Non-pigmented ciliary epithelial cell (primary cell): ENCODE measurements at regions not wholly inside any gene's neighbourhood (a gene's known extent, or its start where the extent isn't known, plus 50 kb on each side); places are given as distances from the start of the nearest gene placed in this dataset.
"Not testable (repeated sequence)": the region's sequence is repeated elsewhere in the genome, so short reads cannot be mapped to it uniquely, and the experiment has no call there.

Experiments
- DNase-seq: peaks from one replicate; pipeline ENCODE4 v3.0.0-alpha.2; 2010; ENCODE audit warnings: low read depth

DNA sequence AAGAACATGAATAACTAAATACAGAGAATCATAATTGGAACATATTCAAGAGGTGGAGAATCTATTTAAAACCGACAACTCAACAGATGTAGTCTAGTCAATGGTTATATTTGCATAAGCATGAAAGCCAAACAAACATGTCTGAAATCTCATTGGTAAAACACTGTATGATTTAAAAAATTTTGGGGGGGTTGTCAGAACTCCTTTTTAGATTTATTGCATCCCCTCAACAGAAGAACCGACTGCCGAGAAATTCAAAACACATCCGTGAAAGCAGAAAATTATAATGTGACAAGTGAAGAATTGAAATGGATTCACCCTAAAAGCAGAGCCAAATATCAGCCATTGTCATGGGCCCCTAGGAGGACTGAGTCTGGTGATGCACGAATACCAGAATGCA is 633.4 kb upstream of the KCNMB2 start:
- no peak for DNase-seq

DNA sequence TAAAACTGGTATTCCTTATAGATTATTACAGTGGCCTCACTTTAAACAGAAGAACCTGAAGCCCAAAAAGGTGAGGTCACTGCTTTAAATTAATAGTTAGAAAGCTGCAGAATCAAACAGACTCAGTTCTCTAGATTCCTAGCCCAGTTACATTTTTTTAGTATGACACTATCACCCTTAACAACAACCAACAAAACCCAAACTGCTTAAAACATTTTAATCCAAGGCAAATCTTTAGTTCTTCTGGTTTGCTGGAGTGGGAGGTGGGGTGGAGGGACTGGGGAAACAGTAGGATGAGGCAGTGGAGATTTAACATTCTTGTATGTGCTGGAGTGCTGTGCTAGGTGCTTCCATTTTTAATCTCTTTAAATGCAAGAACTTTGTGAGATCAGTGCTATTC is 631.6 kb upstream of the KCNMB2 start:
- DNase-seq = no peak

DNA sequence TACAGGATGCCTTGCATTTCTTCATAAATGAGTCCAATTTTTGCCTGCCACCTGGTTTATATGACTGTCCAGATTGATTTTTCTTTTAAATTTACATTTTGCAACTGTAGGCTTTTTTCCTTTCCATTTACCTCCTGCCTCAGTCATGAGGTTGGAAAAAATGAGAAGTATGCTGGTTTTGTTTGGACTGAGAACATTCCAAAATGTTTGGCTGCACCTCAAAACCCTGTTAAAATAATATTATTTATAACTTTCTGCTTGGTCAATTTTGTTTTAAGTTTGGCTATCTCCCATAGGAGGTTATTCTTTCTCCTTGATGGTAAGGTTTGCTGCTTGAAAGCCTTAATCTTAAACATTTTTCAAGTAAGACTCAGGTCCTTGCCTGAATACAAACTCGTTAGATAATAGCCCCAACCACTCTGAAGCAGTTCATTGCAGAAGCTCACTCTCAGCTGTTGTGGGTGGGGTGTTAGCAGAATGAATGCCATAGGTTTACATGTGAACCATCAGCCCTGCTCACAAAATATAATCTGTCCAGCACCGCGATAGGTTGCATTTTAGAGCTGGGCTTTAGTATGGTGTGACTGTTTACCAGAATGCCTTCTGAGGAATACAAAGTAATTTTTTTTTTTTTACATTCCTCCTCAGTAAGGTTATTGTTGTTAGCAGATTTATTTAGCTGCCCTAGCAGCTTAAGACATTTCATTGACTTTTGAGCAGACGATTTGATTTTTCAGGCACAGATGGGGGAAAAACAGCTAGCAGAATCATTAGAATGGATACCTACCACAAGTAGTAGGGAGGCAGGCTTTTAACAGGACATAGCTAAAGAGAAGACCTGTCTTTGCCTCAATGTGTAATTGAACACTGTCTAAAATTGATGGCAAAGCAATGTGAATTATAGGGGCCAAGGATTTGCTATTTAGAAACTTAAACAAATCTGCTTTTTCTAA is 630.8 kb upstream of the KCNMB2 start:
- peak; percentile 91 for DNase-seq

DNA sequence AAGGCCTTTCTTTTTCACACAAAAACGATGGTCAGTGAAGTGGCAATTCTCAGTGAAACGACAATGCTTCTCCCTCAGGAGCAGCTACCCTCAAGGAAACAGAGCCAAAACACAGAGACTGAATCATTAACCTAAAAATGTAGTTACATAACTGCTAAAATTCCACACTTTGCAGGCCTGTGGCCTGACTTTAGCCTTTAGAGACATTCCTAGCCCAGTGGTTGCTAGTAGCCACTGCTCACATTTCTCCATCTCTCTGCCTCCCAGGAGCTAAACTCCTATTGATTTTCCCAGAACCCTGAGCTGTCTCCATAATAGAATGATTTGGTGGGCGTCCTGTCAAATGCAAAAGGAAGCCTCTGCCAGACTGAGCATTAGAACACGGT is 630.1 kb upstream of the KCNMB2 start:
- peak; percentile 78 for DNase-seq

DNA sequence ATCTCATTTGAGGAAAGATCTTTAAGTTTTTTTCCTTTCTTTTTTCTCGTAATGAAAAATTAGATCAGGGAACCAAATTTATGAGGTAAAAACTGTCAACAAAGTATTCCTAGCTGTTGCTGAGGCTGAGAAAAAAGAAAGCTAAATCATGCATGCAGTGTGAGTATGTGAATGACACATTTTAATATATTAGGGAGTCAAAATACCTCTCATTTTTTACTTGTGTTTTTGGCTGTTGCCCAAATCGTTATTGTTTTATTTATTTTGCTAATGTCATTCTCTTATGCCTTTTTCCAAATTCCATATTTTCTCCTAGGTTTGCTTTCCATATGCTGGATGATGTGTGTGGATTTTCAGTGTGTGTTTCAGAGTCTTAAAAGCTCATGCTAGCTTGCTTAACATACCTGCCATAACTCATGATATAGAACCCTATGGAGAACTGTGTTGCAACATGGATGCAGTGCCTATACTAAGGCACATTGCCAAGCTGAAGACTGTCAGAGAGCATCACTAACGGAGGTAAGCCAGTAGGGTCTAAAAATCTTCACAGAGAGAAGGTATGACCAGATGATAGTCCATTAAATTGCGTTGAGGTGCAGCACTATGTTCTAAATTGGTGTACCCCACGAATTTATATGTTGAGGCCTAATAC is 629.5 kb upstream of the KCNMB2 start:
- no peak for DNase-seq

DNA sequence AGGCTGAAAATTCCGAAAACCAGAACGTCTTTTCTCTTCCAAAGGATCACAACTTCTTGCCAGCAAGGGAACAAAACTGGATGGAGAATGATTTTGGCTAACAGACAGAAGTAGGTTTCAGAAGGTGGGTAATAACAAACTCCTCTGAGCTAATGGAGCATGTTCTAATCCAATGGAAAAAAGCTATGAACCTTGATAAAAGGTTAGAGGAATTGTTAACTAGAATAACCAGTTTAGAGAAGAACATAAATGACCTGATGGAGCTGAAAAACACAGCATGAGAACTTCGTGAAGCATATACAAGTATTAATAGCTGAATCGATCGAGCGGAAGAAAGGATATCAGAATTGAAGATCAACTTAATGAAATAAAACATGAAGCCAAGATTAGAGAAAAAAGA is 626.7 kb upstream of the KCNMB2 start:
- not testable (repeated sequence) for DNase-seq

DNA sequence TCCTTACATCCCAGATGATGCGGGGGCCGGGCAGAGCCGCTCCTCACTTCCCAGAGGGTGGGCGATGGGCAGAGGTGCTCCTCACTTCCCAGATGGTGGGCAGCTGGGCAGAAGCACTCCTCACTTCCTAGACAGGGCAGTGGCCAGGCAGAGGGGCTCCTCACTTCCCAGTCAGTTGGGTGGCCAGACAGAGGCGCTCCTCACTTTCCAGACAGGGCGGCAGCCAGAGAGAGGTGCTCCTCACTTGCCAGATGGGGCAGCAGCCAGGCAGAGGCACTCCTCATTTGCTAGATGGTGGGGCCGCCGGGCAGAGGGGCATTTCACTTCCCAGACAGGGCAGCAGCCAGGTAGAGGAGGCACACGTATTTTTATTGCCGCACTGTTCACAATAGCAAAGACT is 622.0 kb upstream of the KCNMB2 start:
- DNase-seq = no peak

DNA sequence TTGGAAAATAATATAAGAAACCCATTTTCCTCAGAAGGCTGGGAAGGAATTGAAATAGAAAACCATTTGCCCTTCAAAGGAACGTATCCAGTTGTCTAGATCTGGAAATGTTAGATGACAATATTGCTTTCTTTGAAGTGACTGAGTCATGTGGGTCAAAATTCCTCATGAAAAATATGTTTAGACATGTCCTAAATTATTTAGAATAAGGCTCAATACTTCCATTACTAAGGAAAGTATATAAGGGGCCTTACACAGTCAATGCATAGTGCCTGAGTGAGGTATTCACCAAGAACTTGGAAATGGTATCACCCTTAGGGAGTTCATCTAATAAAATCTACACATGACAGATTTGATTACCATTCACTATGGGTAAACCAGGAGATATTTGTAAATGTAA is 619.8 kb upstream of the KCNMB2 start:
- no peak for DNase-seq

DNA sequence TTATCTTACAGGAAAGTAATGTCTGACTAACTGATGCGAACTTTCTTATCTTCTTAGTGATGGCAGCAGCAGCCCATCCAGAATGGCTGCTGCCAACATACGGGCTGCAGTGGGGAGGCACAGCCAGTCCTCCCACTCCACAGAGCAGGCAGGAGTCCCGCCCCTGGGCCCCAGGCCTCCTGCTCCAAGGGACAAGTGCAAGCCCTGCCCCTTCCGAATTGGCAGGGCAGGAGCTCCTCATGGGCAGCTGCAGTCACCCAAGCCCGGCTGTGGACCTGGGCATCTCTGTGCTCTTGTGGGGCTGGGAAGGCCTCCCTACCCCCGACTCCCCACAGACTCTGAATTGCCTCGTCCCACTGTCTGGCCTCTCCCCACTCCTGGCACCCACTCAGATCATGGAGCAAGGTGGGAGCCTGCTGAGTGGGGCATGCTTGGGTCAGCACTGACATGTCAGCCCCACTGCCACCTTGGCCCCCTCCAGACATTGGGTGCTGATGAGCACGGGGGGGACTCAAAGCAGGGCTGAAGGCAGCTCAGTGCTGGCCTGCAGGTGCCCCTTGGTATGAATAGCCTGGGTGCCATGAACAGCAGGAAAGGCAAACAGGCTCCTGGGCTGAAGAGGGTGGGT is 618.9 kb upstream of the KCNMB2 start:
- no peak for DNase-seq

DNA sequence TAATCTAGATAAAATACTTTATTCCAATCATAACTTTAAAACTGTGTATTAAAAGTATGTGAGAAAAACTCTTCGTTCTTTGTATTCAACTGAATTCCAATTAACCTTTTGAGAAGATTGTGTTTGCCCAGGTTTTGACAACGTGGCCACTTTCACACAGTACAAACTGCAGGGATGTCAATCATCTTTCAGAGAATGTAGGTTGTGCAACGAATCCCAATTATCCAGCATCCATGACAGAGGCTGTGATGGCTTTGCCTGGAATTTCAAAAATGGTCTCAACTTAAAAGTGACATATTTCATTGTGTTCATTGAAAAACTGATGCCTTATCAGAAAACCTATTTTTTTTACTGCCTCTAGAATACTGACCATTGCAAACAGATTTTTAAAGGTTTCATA is 615.1 kb upstream of the KCNMB2 start:
- DNase-seq = no peak

DNA sequence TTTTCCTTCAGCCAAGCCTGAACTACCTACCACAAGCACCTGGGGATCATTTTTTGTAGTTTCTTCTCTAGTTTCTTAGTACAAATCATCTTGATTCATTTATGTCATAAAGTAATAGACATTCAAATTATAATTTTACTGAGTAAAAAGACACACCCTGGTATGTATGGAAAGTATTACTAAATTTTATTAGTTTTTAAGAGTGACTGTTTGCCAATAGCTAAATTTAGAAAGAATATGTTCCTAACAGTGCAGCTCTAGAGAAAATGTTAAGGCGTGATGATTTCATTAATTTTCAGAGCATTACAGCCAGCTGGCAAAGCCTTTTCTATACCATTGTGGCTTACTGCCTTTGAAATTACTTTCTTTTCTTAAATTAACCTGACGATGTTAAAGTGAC is 612.0 kb upstream of the KCNMB2 start:
- no peak for DNase-seq

DNA sequence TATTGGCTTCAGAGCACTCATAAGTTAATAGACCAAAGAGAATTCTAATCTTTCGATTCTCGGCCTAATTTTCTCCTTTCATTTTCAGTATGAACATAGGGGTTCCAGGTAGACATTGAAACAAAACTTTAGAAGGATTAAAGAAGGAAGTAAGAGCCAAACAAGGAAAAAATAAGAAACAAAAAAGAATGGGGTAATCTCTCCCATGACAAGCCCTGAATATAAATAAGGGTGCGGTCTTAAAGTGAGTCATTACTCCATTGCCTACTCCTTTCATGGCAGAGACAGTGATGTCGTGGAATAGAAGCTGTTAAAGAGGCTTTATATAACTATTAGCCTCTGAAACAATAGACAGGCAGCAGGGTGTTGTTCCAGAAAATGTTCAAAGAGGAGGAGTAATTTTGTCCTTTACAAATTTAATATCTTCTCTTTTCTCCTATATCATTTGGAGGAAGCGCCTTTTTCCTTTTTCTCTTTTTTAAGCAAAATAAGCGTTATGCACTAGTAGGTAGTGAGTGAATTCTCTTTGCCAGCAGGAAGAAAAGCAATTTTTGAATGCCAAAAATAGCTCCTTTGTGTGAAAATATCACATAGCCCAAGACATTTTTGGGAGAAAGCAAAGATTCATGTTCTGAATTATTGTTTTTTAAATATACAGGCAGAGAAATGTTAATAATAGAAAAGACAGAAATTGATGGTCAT is 607.9 kb upstream of the KCNMB2 start:
- DNase-seq = no peak

DNA sequence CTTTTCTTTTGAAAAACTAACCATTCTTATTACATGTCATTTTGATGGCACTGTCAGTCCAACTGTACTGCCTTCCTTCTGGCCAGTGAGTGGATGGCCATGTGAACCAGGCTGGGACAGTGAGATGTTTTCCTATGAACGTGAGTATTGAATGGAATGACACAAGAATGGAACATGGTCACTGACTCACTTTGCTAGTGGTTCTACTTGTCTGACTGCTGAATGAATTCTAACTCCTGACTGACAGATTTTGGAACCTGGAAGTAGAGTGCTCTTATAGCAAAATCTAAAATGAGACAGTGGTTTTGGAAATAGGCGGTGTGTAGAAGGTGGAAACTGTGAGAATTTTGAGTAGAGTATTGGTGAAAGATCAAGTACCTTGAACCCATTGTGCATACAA is 606.9 kb upstream of the KCNMB2 start:
- DNase-seq = no peak

DNA sequence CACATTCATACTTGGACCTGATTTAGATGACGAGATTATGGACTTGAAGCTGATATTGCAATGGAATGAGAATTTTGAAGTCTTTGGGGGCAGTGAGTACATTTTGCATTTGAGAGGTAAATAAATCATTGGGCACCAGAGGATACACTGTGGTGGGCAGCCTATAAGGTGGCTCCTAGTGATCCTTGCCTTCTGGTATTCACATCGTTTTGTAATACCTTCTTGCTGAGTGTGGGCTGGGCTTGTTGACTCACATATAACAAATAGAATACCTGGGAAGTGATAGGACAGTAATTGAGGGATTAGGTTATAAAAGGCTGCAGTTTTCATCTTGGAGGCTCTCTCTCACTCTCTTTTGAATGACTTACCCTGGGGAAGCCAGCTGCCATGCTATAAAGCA is 605.5 kb upstream of the KCNMB2 start:
- DNase-seq = no peak

DNA sequence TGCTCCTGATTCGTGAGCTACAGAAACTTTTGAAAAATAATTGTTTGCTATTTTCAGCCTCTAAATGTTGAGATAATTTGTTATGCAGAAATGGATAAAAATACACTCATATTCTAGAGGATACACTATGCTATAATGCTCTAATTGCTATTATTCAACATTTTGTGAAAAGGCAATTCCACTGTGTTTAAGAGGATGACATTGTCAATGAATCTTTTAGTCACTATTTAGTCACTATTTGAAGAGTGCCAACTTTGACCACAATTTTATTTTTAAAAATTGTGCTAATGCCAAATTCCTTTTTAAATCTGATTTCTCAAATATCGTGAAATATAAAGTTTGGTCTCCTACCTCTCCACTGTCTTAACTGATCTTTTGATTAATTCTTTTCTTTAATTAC is 604.9 kb upstream of the KCNMB2 start:
- DNase-seq = no peak

DNA sequence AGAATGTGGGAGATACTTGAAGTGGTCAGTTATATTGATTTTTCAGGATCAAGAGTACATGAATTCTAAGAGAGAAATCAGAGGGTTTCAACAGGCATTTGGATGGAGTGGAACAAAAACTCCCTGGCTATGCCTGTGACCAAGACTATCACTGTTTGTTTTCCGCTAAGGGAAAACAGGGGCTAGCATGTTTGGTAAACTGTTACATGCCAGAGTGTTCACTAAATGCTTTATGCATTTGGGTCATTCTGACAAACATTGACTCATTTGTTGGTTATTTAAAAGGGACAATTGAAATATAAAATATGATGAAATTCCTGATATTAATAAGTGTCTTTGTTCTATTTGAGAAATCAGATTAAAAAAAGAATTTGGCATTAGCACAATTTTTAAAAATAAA is 603.9 kb upstream of the KCNMB2 start:
- DNase-seq = no peak

DNA sequence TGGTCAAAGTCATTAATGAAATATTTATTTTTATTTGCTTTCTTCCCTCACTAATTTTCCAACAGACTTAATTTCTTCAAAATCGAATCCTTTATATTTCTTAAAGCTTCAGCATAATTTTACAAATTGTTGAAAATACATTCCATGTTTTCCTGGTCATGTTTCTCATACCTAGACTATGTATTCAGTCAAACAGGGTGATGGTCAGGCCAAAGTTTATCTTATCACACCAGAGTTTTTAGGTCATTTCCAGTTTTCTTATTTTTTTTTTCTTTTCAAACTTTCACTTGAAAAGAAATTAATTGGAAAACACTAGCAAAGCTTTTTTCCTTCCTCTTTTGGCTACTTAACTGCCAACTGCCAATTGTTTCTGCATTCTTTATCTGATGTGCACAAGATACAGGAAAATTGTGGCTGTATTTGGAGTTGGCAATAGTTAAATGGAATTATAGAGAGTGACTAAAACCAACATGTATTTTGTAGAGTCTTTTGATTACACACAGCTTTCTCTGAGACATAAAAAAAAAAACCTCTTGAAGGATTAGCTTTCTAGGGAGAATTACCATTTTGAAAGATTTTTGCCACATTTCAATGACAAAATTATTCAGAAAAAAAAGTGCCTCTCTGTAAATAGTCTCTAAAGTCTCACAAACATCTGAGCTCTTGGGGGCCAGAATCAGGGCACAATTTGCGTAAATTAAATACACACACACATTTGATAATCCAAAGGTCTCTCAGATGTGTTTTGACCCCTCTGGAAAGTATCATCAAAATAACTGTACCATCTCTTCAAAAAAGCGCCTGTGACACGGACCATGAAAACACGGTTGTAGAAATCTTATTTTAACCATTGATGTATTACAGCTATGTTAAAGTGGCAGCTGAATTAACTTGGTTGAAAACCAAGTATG is 603.2 kb upstream of the KCNMB2 start:
- DNase-seq = no peak

DNA sequence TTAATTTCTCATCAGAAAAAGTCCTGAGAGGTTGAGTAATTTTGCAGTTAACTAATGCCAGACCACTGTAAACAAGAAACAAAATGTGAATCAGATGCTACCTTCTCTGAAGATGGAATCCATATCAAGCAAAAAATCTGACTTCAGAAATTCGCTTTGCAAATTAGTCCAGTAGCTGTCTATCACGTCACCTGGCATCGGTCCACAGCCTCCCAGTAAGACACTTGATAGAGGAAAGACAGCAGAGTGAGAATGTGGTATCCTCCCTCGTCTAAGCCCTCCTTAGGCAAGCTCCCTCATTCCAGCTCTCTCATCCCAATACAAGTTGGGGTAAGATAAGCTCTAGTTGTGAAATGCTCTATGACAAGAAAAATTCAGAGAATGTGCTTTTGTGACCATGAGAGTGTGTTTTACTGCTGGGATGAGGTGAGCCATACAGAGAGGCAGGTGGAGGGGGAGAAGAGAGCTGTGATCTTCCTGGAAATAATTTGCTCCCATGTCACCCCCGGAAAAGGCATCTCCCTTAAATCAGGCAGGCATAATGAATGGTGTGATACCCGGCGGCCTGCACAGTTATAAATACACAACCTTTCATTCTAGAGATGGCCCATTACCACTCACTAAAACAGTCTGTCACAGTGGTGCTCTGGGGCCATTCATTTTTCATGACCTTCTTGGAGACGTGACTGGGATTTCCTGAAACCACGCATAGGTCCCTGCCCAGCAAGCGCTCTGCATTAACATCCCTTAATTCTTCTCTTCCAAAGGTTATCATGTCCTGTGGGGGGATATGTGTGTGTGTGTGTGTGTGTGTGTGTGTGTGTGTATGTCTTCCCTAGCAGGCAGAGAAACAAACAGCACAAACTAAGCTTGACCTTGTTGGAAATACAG is 602.0 kb upstream of the KCNMB2 start:
- peak; percentile 81 for DNase-seq

DNA sequence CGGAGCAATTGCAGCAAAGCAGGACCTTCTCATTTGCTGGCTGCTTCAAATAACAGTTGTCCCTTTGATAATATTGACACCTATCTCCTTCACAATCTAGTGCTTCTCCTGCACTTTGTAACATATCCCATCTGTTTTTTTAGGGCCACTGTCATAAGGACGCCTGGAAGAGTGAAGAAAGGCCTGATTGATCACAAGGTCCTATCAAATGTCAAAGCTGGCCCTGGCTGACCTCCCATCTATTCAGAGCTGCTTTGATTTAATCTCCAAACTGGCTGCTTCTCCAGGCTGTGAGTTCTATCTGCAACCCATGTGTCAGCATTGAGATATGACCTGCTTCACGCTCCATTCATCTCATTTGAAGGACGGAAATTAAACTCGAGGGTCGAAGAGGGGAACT is 601.2 kb upstream of the KCNMB2 start:
- no peak for DNase-seq

DNA sequence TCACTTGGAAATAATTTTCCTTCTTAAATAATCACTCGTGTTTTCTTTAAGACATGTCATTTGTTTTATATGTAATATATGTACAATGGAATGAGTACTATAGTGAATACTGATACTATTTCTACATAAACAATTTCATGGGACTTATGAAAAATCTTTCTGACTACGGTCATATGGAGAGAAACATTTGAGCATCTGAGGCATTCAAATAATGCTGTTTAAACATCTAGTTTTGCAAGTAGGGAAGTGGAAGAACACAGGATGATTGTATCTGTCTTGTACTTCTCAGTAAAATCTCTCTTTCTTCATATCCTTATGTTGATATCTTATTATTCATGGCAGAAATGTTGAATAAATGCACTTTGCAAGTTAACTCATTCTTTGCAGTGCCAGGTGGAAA is 599.5 kb upstream of the KCNMB2 start:
- DNase-seq = no peak
